NCI-H460 (cell line): ENCODE measurements at regions not wholly inside any gene's neighbourhood (a gene's known extent, or its start where the extent isn't known, plus 50 kb on each side); places are given as distances from the start of the nearest gene placed in this dataset.

Experiments used
- DNase-seq: peaks from one replicate; pipeline ENCODE4 v3.0.0-alpha.2; 2016; ENCODE audit warnings: low read depth; ENCODE audit errors: extremely low read depth

DNA sequence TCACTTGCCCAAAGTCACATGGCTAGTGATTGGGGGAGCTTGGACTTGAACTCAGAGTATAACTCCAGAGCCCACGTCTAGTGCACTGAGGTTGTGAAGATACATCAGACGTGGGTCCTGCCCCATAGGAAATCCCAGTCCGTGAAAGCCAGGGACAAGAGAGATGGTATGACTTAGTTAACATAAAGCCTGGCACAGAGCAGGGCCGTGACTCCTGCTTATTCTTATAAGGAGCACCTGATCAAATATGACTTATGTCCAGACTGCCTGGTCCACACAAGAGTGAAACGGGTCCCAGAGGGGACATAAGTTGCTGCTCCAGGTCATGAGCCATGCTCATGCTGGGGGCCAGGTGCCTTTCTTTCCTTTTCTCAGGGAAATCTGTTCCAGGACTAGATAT lies 166.3 kb upstream of the USP24 start:
- DNase-seq = no peak

DNA sequence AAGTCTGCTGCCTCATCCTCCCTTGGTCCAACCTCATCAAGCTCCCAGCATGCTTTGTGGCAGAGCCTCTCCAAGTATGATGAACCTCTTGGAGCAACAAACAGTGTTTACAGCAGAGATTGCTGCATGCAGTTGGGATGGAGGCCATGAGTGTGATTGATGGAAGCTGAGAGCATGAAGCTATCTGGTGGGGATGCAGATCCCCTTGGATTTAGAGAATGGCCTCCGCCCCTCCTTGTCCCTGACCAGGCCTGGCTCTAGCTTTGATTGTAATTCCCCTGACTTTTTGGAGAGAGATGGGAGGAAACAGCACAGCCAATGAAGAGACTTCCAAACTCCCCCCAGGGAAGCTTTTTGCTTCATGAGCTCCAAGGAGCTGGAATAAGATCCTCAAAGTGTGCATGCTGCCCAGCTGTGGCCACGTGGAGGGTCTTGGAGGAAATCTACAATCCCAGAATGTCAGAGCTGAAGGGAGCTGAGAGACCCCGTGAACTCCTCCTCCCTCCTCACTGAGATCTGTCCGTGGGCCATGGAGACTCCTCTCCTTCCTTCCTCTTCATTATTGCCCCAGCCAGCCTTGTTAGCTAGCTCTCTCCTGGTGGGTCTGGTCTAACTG lies 165.3 kb upstream of the USP24 start:
- DNase-seq = no peak

DNA sequence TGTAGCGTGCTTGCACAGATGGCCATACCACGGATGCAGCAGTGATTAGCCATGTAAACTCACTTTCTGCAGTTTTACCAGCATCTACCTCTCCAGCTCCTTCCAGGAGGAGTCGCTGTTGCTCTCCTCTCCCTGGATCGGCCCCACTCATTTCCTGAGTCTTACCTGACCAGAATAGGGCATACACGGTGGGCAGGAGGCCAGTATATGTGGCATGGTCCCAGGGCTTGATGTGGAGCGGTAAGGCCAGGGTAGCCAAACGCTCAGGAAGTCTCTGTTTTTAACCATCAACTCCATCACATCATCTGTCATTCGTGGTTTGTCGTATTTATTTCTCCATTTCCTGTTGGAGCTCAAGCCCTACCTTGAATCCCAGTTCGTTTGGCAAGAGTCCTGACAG lies 163.4 kb upstream of the USP24 start:
- DNase-seq = no peak

DNA sequence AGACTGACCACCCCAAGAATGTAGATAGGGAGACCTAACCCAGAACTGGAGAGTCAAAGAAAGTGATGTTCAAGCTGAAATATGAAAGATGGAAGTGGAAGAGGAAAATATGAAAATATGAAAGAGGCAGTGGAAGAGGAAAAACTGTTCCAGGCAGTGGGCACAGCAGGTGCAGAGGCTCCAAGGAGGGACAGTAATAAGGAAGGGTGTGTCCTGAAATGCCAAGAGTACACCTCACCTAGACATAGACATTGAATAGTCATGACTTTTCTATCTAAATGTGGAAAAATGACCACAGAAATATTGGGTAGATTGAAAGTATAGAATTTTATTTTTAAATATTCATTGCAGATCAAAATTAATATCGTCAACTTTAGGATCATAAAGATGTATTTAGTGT lies 161.7 kb upstream of the USP24 start:
- DNase-seq = no peak

DNA sequence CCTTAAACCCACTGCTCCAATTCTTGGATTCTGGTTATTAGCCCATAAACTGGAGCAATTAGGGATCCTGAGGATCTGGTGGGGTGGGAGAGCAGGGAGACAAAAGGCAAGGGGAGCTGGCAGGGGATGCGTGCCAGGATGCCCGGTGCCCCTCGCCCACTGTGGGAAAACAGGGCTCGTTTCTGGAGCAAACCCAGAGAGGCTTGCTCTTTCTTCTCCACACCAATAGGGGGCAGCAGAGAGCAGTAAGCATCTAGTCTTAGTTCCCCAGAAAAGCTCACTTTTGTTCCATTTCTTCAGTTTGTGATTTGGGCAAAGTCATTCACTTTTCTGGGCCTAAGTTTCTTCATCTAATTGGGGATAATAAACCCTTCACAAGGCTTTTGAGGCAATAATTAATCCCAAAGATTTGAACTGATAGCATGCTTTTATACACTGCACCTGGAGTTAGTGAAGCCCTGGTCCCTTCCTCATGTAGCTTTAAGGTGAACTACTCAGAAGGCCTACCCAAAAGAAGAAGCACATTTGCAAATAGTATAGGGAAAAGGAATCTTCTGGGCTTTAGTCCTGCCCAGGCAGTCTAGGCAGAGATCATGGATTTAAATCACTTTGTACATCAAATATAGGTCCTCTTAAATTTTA lies 160.6 kb upstream of the USP24 start:
- peak; percentile 44 for DNase-seq

DNA sequence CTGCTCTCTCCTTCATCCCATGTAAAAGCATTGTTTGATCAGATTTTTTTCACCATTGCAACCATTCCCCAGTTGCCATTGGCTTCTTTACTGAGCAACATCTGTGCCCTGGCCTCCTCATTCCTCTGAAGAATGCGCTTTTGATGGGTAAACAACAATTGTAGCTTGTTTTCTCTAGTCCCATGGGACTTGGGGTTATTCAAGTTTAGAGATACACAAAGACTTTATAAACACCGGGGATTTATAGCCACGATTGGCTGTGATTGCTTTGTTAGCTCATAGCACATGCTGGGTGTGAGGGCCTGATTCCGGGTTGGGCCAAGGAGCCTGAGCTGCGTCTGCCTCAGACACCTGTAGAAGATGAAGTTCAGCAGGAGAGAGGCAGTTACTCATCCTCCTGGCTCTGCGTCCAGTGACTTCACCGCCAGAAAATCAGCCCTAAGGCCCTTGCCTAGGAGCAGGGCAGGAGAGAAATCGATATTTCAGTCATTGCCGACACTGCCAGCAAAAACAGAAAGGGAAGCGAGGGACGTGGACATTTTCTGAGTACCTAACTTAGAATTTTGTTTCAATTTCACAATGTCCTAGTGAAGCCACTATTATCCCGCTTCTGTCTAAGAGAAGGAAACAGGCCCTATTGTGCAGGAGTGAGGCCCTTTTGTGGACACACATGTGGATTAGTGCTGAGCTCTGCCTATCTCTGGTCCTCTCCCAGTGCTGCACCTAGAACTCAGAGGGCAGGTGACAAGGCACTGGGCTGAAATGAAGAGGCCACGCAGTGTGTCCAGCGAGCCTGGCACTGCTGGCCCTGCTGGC lies 159.8 kb upstream of the USP24 start:
- no peak for DNase-seq

DNA sequence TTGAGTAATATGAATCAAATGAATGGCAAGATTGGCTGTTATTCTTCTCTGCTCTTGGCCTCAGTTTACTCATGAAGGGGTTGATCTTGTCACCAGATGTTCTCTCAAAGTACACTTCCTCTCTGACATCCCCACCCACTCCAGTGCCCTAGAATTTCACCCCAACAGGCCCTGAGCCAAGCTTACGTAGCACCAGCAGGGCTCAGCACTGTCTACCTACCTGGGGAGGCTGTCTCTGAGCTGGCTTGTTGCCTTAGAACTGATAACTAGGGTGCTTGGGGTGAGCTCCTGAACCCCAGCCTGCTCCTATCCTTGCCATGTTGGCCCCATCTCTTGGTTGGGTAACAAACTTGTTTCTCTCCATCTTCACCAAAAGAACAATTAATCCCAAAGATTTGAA lies 159.1 kb upstream of the USP24 start:
- DNase-seq = no peak

DNA sequence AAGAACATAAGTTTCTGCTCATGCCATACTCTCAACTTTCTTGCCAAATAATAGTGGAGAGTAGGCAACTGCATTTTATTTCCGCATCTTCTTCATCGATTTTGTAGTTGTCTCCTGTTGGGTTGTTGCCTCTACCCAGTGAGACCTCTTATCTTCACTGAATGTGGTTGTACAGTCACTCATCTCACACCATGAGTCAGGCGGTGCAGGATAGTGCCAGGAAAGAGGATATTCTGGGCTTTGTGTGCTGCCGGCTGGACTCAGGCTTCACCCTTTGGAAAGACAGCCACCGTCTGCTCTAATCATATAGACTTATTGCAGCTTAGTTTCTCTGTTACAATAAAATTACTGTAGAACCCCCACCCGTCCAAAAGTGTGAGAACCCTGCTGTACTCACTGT lies 154.3 kb upstream of the USP24 start:
- DNase-seq = no peak

DNA sequence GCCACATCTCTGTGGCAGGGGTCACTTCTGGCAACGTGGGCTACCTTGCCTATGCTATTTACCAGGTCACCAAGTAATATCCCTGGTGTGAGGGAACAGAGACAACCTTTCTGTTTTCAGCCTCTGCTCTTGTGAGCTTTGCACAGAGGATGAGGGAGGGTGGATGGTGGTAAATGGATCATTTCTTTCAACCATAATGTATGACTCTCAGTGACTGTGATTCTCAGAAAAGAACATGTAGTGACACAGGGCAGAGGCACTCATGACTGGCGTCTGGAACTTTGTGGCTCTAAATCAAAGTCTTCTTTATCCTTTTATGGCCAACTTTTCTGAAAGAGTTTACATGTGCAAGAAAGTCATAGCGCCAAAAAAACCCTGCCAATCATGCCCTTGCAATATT lies 153.5 kb upstream of the USP24 start:
- no peak for DNase-seq

DNA sequence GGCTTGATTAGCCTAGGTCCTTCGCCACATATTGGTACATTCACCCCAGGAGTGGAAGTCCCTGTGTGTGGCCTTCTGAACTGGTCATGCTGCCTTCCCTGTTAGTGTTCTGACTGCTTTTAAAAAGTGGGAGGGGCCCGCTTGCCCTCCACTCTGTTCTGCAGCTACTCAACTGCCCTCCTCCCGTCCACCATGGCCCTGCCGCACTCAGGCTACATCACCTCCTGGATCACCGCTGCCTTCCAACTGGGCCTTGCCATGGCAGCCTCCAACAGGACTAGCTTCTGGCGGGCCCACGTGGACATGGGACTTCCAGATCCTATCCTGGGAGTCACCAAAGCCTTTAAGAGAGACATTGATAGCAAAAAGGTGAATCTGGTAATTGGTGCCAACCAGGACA lies 152.1 kb upstream of the USP24 start:
- DNase-seq = no peak

DNA sequence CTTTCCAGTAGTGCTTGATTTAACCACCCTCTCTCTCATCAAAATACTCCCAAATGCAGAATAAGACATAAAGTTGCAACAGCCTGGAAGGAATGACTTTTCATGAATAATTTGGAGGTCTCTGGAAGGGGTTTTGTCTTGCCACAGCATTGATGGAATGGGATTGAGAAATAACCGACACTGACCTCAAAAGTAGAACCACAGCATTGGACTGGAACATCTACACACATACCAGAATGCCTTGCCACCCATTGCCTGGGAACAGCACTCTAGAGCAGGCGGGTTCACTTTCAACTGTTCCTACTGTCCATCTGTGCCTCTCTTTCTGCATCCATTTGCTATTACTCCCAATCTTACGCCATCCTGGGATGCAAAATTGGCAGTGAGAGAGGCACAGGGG lies 149.1 kb upstream of the USP24 start:
- DNase-seq = no peak

DNA sequence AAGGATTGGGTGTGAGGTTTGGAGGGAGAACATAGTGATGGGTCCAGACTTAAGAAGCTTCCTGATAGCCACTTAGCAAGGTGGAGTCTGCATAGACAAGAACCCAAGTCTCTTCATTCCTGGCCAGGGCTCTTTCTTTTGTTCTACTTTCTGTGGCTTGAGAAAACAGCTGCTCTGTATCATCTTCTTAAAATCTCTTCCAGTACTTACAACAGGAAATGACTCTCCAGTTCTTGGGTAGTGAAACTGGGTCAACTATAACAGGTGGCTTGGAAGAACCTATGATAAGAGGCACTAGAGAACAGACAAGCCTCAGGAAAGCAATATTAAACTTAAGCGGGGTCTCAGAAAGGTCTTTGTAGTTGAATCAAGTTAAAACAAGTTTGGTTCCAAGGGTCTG lies 148.1 kb upstream of the USP24 start:
- no peak for DNase-seq

DNA sequence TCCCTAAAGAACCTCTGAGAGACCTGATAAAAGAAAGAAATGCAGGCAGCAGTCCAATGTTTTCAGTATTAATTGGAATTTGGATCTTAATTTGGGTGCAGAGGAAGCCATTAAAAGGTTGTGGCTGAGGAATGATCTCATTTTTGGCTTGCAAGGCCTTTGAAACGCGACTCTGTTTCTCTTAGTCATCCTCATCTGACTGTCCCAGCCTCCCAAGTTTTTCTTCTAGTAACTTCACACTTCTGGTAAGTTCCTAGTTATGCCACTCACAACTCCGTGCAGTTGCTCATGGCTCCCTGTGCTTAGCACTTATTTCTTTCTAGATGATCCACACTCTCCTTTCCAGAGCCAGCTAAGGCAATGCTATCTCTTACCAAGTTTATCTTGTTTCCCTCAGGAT lies 147.4 kb upstream of the USP24 start:
- DNase-seq = no peak

DNA sequence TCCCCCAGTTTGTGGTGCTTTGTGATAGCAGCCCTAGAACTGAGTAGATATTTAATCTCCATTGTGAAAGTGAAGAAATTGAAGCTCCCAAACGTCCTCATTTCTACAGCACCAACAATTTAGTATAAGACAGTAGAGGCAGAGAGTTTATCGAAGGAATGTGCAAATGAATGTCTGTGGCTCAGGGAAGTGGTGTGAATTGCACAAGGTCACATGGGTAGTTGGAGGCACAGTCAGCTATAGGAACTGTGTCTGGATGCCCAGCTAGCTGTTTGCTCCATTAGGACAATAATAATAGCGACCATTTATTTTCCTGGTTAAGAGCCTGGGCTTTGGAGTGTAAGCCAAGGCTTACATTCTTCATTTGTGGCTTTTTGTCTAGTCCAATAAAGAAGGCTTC lies 144.4 kb upstream of the USP24 start:
- DNase-seq = no peak

DNA sequence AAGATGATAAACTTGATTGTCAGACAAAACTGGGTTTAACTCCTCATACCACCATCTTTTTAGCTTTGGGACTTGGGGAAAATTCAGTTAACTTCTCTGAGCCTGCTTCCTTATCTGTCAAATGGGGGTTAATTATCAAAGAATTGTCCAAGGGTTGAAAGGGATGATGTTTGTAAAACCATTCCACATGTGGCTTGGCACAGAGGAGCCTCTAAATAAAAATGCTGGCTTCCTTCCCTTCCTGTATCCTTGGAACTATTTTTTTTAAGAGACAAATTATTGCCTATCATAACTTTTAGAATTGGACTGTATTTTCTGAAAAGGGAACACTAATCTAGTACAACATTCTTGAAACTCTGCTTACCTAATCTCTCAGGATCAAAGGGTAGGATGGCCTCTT lies 143.4 kb upstream of the USP24 start:
- no peak for DNase-seq

DNA sequence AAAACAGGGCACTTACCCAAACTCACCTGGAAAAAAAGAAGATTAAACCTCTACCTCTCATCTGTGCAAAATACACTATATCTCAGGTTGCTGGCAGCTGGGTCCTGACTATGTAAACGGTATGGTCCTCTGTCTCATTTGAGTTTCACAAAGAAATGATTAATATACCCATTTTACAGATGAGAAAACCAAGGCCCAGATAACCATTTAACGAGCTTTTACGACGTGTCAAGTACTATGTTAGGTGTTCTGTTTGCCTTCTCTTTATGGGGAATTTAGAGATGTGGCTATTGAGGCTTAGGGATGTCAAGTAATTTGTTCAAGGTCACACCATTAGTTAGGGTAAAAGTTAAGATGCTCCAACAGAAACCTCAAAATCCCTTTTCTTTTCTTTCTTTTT lies 140.4 kb upstream of the USP24 start:
- no peak for DNase-seq

DNA sequence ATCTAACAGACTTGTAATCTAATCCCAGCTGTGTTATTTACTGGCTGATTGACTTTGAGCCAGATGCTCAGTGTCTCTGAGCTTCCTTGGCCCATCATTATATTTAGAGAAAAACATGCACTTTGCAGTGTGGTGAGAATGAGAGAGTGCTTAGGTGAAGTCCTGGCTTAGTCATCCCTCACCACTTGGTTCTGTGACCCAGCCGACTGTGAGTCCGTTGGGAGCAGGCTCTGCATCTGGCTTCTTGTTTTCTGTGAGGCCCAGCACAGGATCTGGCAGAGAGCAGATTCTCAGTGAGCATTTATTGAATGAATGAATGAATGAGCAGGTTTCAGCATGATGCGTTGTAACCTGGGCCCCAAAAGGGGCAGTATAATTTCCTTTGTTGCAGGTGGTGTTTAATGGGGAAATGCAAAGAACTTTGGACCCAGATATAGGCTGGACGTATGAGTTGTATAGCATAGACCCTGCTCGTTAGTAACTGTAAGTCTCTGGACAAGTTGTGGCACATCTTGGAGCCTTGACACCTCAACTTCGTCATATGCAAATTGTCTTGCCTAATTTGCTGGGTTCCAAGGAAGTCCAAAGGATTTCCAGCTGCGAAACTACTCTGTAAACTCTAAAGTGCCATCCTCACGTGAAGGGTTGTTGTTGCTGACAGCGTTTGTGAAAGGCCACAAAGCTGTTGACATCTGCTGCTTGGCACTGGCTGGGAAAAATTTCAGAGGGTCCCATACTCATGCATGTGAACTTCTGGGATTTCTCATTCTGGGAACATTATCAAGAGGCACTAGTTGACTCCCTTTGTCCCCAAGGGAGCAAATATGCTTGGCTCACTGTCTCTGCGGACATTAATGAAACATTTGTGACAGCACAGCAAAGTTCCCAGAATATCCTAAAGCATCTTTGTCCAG lies 138.8 kb upstream of the USP24 start:
- DNase-seq = no peak

DNA sequence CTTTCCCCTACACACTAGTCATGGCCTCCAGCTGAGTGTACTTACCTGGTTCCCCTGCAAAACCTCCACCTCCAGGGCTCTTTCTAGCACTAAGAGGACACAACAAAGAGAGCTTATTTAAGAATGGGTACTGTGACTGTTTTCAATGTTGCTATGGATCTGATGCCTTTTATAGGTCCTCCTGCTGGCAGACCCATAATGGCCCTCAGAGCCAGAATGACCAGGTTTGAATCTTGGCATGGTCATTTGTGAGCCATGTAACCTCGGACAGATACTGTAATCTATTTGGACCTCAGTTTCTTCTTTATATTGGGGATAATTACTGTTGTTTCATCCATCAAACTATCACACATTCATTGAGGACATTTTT lies 137.6 kb upstream of the USP24 start:
- no peak for DNase-seq

DNA sequence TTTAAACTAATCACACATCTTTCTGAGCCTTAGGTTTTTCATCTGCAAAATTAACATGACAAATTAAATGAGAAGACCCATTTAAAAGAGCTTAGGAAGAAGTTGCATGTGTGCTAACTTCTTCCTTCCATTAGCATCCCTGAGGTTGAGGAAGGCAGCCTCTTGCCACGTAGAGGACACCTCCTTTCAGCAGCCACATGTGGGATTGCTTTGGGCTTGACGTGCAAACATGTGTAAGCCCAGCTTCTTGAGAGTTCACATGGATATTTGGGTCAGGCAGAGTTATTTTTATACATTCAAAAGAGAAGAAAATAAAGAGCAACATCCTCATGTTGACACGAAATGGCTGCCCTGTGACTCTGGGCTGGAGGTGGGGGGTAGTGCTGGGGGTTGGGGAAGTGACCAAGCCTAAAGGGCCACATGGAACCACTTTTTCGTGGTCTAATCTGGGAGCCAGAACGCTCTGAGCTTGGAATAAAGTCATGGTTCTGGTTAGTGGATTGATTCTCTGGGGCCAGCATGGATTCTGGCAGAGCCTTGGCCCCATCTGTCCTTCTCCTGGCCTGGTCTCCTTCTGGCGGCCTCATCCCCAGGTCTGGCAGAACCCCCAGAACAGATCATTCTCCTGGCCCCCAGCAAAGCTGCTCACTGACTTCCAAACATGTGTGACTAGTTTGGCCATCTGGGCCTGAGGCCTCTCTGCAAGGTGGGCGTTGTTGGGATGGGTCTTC lies 137.1 kb upstream of the USP24 start:
- DNase-seq = no peak

DNA sequence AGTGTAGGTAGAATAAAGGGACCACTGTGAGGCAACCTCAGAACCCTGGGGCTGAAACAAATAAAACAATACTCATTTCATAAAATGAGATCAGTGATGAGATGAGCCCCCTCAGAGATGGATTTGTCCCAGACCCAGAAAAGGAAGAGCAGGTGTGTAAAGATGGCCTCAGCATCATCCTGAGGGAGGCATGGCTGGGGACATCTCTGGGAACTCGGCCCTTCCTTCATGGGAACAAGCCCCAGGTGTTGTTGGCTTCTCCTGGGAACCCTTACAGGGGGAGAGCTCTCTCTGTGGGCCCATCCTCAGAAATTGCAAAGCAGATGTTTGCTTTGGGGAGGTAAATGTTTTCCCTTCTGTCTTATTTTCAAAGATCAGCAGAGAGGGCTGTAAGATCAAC lies 133.2 kb upstream of the USP24 start:
- no peak for DNase-seq

DNA sequence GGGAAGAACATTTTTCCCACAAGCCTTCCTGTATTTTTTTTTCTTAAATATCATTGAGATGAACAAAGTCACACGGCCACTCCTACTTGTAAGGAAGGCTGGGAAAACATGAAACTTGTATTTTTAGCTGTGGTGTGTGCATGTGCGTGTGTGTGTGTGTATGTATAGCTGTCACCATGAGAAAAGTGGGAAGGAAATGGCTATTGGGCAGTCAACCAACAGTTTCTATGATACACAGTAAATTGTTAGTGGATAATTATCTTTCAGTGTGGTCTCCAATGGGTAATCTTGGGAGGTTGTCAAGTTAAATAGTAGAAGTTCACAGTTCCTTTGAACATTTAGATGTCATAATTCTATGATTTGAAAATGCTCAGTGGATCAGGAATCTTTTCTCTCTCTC lies 132.7 kb upstream of the USP24 start:
- no peak for DNase-seq
